ENCODE measurements at regions not wholly inside any gene's neighbourhood (a gene's known extent, or its start where the extent isn't known, plus 50 kb on each side); places are given as distances from the start of the nearest gene placed in this dataset.

DNA sequence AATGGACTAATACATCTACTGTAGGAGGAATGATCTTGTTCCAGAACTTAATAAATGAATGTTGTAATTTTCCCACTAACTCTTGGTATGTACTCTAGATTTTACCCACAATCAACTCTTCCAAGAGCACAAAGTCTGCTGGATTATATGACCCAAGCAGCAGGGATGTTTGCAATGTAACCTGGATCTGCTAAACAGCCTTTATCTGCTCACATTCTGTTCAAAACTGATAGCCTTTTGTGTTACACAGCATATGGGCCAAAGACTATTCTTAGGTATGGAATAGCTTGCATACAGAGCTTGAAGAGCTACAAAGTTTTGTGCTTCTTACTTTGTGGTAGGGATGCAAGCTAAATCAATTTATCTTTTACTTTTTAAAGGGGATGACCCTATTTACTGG, 213.7 kb upstream of the DCN start:
- no peaks in the 10 kb centered on the region for H3K36me3 ChIP-seq (ENCODE audit: control insufficient read depth, insufficient read depth, low read length)
- no peaks in the 10 kb centered on the region for H3K4me1 ChIP-seq (ENCODE audit: control insufficient read depth, insufficient read depth, low read length)
- no peaks in the 10 kb centered on the region for H3K27me3 ChIP-seq (ENCODE audit: control insufficient read depth, insufficient read depth, low read length)
- peaks cover 32% of the 10 kb centered on the region for H3K9me3 ChIP-seq (ENCODE audit: control insufficient read depth, insufficient read depth, low read depth, low read length)
- H3K27ac ChIP-seq (ENCODE audit: low read depth, low read length): no peak overlapping the region
- no peak overlapping the region for H3K9ac ChIP-seq (ENCODE audit: low read length)
- no peak overlapping the region for H3K4me3 ChIP-seq (ENCODE audit: low read depth, low read length)

GRCh38 chr12:91395628-91396135, 213.1 kb upstream of the DCN start:
- Histone ChIP-seq H3K36me3 (ENCODE audit: control insufficient read depth, insufficient read depth, low read length) (no peaks in the 10 kb centered on the region), H3K9ac (ENCODE audit: low read length) (no peak overlapping the region), H3K27ac (ENCODE audit: low read depth, low read length) (no peak overlapping the region), H3K4me1 (ENCODE audit: control insufficient read depth, insufficient read depth, low read length) (no peaks in the 10 kb centered on the region), H3K4me3 (ENCODE audit: low read depth, low read length) (no peak overlapping the region), H3K27me3 (ENCODE audit: control insufficient read depth, insufficient read depth, low read length) (no peaks in the 10 kb centered on the region), H3K9me3 (ENCODE audit: control insufficient read depth, insufficient read depth, low read depth, low read length) (peaks cover 32% of the 10 kb centered on the region)

DNA sequence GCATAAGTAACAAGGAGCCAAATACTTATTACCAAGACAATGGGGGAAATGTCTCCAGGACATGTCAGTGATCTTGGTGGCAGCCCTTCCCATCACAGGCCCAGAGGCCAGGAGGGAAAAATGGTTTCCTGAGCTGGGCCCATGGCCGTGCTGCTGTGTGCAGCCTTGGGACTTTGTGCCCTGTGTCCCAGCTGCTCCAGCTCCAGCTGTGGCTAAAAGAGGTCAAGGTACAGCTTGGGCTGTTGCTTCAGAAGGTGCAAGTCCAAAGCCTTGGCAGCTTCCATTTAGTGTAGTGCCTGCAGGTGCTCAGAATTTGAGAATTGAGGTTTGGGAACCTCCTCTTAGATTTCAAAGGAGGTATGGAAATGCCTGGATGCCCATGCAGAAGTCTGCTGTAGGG, 212.3 kb upstream of the DCN start:
- no peaks in the 10 kb centered on the region for H3K36me3 ChIP-seq (ENCODE audit: control insufficient read depth, insufficient read depth, low read length)
- no peak overlapping the region for H3K27ac ChIP-seq (ENCODE audit: low read depth, low read length)
- peaks cover 34% of the 10 kb centered on the region for H3K9me3 ChIP-seq (ENCODE audit: control insufficient read depth, insufficient read depth, low read depth, low read length)
- H3K9ac ChIP-seq (ENCODE audit: low read length): no peak overlapping the region
- H3K27me3 ChIP-seq (ENCODE audit: control insufficient read depth, insufficient read depth, low read length): no peaks in the 10 kb centered on the region
- no peak overlapping the region for H3K4me3 ChIP-seq (ENCODE audit: low read depth, low read length)
- H3K4me1 ChIP-seq (ENCODE audit: control insufficient read depth, insufficient read depth, low read length): no peaks in the 10 kb centered on the region

- Histone ChIP-seq H3K4me3 (ENCODE audit: low read depth, low read length) (no peak overlapping the region), H3K27me3 (ENCODE audit: control insufficient read depth, insufficient read depth, low read length) (no peaks in the 10 kb centered on the region), H3K9ac (ENCODE audit: low read length) (no peak overlapping the region), H3K9me3 (ENCODE audit: control insufficient read depth, insufficient read depth, low read depth, low read length) (peaks cover 16% of the 10 kb centered on the region; the same call in 1 of the 2 replicates), H3K4me1 (ENCODE audit: control insufficient read depth, insufficient read depth, low read length) (no peaks in the 10 kb centered on the region), H3K36me3 (ENCODE audit: control insufficient read depth, insufficient read depth, low read length) (no peaks in the 10 kb centered on the region), H3K27ac (ENCODE audit: low read depth, low read length) (no peak overlapping the region)
Measured at GRCh38 chr12:91388573-91388972, 206.0 kb upstream of the DCN start.

DNA sequence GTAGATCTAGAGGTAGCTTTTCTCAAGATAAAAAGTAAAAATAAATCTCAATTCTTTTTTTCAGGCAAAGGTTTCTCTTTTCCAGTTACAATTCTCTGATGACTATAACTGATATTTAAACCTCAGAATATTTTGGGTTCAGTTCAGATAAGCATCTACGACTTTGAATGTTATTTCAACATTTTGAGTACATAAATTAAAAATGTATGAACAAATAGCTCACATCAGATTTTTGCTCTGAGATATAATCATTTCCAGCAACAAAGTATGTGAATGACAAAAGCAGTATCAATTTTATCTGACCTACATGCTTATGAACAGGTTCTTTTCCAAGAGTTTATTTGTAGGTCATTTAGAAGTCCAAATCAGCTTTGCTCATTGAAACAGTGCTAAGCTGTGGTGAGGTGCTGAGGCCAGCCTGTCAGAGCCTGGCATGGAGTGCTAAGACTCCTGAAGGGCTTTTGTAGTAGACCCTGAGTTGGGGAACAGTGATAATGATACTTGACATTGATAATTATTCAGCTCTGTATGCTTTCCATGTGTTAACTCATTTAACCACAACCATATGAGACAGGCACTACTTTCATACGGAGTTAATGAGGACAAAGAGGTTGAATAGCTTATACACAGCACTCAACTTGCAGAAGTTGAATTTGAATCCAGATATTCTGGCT, 205.0 kb upstream of the DCN start:
- no peaks in the 10 kb centered on the region for H3K36me3 ChIP-seq (ENCODE audit: control insufficient read depth, insufficient read depth, low read length)
- H3K9me3 ChIP-seq (ENCODE audit: control insufficient read depth, insufficient read depth, low read depth, low read length): peaks cover 13% of the 10 kb centered on the region; the same call in 1 of the 2 replicates
- no peaks in the 10 kb centered on the region for H3K4me1 ChIP-seq (ENCODE audit: control insufficient read depth, insufficient read depth, low read length)
- H3K27ac ChIP-seq (ENCODE audit: low read depth, low read length): no peak overlapping the region
- no peaks in the 10 kb centered on the region for H3K27me3 ChIP-seq (ENCODE audit: control insufficient read depth, insufficient read depth, low read length)
- no peak overlapping the region for H3K9ac ChIP-seq (ENCODE audit: low read length)
- H3K4me3 ChIP-seq (ENCODE audit: low read depth, low read length): no peak overlapping the region

- Histone ChIP-seq H3K9ac (ENCODE audit: low read length) (no peak overlapping the region), H3K27me3 (ENCODE audit: control insufficient read depth, insufficient read depth, low read length) (no peaks in the 10 kb centered on the region), H3K9me3 (ENCODE audit: control insufficient read depth, insufficient read depth, low read depth, low read length) (peaks cover under 1% of the 10 kb centered on the region; the same call in 1 of the 2 replicates), H3K36me3 (ENCODE audit: control insufficient read depth, insufficient read depth, low read length) (no peaks in the 10 kb centered on the region), H3K4me1 (ENCODE audit: control insufficient read depth, insufficient read depth, low read length) (peaks cover 14% of the 10 kb centered on the region), H3K27ac (ENCODE audit: low read depth, low read length) (no peak overlapping the region), H3K4me3 (ENCODE audit: low read depth, low read length) (no peak overlapping the region)
Measured at GRCh38 chr12:91384806-91385205, 202.2 kb upstream of the DCN start.

GRCh38 chr12:91384366-91384765, 201.7 kb upstream of the DCN start:
- no peaks in the 10 kb centered on the region for H3K36me3 ChIP-seq (ENCODE audit: control insufficient read depth, insufficient read depth, low read length)
- no peaks in the 10 kb centered on the region for H3K27me3 ChIP-seq (ENCODE audit: control insufficient read depth, insufficient read depth, low read length)
- H3K27ac ChIP-seq (ENCODE audit: low read depth, low read length): no peak overlapping the region
- no peak overlapping the region for H3K4me3 ChIP-seq (ENCODE audit: low read depth, low read length)
- H3K9ac ChIP-seq (ENCODE audit: low read length): no peak overlapping the region
- no peaks in the 10 kb centered on the region for H3K9me3 ChIP-seq (ENCODE audit: control insufficient read depth, insufficient read depth, low read depth, low read length)
- peaks cover 14% of the 10 kb centered on the region for H3K4me1 ChIP-seq (ENCODE audit: control insufficient read depth, insufficient read depth, low read length)

DNA sequence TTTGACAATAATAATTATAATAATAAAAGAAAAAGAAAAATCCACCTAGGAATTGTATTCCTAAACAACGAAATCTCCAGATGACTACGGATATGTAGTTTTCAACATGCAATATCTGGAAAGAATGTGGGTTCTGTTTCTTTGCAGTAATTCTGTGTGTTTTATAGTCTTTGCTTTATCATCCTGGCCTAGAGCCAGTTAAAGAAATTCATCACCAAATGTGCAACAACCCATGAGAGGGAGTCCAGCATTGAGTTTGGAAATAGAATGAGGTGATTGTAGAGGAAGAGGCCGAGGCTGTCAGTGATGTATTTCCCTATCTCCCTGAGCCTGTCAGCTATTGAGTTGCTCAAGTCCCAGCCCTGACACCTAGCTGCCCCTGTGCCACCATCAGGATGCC, 200.5 kb upstream of the DCN start:
- no peak overlapping the region for H3K27ac ChIP-seq (ENCODE audit: low read depth, low read length)
- no peaks in the 10 kb centered on the region for H3K27me3 ChIP-seq (ENCODE audit: control insufficient read depth, insufficient read depth, low read length)
- peaks cover 14% of the 10 kb centered on the region for H3K4me1 ChIP-seq (ENCODE audit: control insufficient read depth, insufficient read depth, low read length)
- no peak overlapping the region for H3K4me3 ChIP-seq (ENCODE audit: low read depth, low read length)
- H3K9ac ChIP-seq (ENCODE audit: low read length): no peak overlapping the region
- no peaks in the 10 kb centered on the region for H3K9me3 ChIP-seq (ENCODE audit: control insufficient read depth, insufficient read depth, low read depth, low read length)
- no peaks in the 10 kb centered on the region for H3K36me3 ChIP-seq (ENCODE audit: control insufficient read depth, insufficient read depth, low read length)

DNA sequence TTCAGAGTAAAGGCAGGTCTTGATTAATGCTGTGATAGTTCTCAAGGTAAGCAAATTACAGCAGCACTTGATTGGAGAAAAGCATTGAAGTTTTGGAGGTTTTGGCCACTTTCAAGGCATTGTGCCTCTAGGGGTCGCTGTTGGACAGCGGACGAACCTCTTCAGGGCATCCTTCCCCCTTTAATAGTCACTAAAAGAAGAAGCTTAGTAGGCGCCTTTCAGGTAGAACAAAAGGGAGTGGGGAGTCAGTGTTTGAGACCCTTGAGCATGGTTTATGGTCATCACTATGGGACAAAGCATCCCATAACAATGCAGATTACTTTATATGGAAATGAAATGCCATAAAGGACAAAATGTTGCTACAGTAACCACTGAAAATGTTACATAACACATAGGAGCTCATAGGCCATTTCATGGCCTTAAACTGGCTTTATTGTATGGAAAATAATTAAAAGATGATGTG, 199.5 kb upstream of the DCN start:
- H3K9me3 ChIP-seq (ENCODE audit: control insufficient read depth, insufficient read depth, low read depth, low read length): no peaks in the 10 kb centered on the region
- H3K27me3 ChIP-seq (ENCODE audit: control insufficient read depth, insufficient read depth, low read length): no peaks in the 10 kb centered on the region
- peaks cover 20% of the 10 kb centered on the region for H3K4me1 ChIP-seq (ENCODE audit: control insufficient read depth, insufficient read depth, low read length)
- peak overlapping the region; percentile 92 for H3K9ac ChIP-seq (ENCODE audit: low read length)
- no peaks in the 10 kb centered on the region for H3K36me3 ChIP-seq (ENCODE audit: control insufficient read depth, insufficient read depth, low read length)
- peak overlapping the region; percentile 99 for H3K27ac ChIP-seq (ENCODE audit: low read depth, low read length)
- H3K4me3 ChIP-seq (ENCODE audit: low read depth, low read length): peak overlapping the region; percentile 60

- Histone ChIP-seq H3K4me3 (ENCODE audit: low read depth, low read length) (peak overlapping the region; percentile 60), H3K4me1 (ENCODE audit: control insufficient read depth, insufficient read depth, low read length) (peaks cover 23% of the 10 kb centered on the region), H3K27me3 (ENCODE audit: control insufficient read depth, insufficient read depth, low read length) (no peaks in the 10 kb centered on the region), H3K27ac (ENCODE audit: low read depth, low read length) (peak overlapping the region; percentile 99), H3K9ac (ENCODE audit: low read length) (peak overlapping the region; percentile 92), H3K36me3 (ENCODE audit: control insufficient read depth, insufficient read depth, low read length) (no peaks in the 10 kb centered on the region), H3K9me3 (ENCODE audit: control insufficient read depth, insufficient read depth, low read depth, low read length) (no peaks in the 10 kb centered on the region)
Measured at GRCh38 chr12:91381309-91381804, 198.7 kb upstream of the DCN start.

DNA sequence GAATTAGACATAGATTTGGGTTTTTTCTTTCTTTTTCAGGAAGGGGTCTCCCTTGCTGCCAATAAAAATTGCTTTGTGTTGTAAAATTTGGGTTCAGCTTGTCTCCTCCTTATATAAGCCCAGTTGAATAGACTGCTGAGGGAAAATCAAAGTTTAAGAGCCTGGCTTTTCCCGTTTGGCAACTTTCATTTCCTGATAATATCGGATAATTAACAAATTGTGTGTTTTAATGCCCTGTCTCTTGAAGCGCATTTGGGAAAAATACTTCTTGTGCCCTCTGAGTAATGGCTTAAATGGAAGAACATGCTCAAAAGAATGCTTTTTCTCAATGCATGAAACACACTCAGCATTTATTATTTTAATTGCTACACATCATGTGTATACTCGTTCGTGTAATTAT, 198.0 kb upstream of the DCN start:
- peak overlapping the region; percentile 99 for H3K27ac ChIP-seq (ENCODE audit: low read depth, low read length)
- H3K4me3 ChIP-seq (ENCODE audit: low read depth, low read length): peak overlapping the region; percentile 60
- H3K4me1 ChIP-seq (ENCODE audit: control insufficient read depth, insufficient read depth, low read length): peaks cover 23% of the 10 kb centered on the region
- H3K9me3 ChIP-seq (ENCODE audit: control insufficient read depth, insufficient read depth, low read depth, low read length): no peaks in the 10 kb centered on the region
- H3K27me3 ChIP-seq (ENCODE audit: control insufficient read depth, insufficient read depth, low read length): no peaks in the 10 kb centered on the region
- H3K36me3 ChIP-seq (ENCODE audit: control insufficient read depth, insufficient read depth, low read length): no peaks in the 10 kb centered on the region
- H3K9ac ChIP-seq (ENCODE audit: low read length): peak overlapping the region; percentile 7

All from HUES6 (cell line).